C4-2B (cell line): ENCODE measurements at regions not wholly inside any gene's neighbourhood (a gene's known extent, or its start where the extent isn't known, plus 50 kb on each side); places are given as distances from the start of the nearest gene placed in this dataset.

Experiments
- CTCF ChIP-seq: fragments of 450-650 bp; conservative IDR thresholded peaks from 2 replicates; pipeline ENCODE4 v1.5.1; 2017; ENCODE audit warnings: mild to moderate bottlenecking
- ZFX ChIP-seq: fragments of 450-650 bp; IDR thresholded peaks from 2 replicates; pipeline ENCODE4 v1.6.1; 2017

GRCh38 chr3:118146658-118147375 is 887.8 kb downstream of the IGSF11 start:
- TF ChIP-seq CTCF (no peak), ZFX (no peak)
